GM18519 (cell line): ENCODE measurements at regions not wholly inside any gene's neighbourhood (a gene's known extent, or its start where the extent isn't known, plus 50 kb on each side); places are given as distances from the start of the nearest gene placed in this dataset.

Experiments
- ATAC-seq: cut with Tn5 transposase; IDR thresholded peaks from one replicate; pipeline ENCODE4 v1.9.1; 2021; ENCODE audit warnings: mild to moderate bottlenecking, moderate library complexity; ENCODE audit not compliant: unreplicated experiment, low FRiP score

DNA sequence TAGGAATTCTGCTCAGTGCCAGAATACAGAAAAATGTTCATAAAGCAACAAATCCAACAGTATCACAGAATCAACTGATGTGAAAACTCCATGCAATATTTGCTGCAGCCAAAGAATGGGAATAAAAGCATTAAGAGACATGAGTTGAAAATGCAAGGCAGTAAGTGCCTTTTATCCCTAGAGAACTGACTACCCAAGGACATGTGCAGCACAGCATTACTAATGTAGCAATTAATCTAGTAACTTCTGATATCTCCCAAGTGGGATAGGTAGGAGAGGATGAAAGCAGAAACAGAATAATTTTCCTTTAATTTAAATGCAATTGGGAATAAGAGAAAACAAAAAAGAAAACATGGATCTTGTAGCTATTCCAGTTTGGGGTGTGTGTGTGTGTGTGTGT, 497.5 kb upstream of the CBLB start:
- ATAC-seq: no peak

DNA sequence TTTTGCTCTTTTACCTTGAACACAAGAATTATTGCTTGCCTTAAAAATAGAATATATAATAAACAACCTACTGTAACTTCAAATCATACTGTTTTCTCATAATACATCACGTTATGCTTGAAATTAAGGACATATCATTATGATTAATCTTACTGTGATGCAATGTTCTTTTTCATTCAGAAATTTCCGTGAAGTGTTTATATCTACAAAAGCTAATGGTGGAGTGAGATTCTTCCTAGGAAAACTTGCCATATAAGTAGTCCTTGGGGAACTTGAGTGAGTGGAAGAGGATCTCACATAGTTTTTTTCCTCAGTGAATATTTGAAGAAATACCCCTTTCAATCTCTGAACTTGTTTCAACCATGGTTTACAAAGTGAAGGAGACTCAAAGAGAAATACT, 498.7 kb upstream of the CBLB start:
- no peak for ATAC-seq

DNA sequence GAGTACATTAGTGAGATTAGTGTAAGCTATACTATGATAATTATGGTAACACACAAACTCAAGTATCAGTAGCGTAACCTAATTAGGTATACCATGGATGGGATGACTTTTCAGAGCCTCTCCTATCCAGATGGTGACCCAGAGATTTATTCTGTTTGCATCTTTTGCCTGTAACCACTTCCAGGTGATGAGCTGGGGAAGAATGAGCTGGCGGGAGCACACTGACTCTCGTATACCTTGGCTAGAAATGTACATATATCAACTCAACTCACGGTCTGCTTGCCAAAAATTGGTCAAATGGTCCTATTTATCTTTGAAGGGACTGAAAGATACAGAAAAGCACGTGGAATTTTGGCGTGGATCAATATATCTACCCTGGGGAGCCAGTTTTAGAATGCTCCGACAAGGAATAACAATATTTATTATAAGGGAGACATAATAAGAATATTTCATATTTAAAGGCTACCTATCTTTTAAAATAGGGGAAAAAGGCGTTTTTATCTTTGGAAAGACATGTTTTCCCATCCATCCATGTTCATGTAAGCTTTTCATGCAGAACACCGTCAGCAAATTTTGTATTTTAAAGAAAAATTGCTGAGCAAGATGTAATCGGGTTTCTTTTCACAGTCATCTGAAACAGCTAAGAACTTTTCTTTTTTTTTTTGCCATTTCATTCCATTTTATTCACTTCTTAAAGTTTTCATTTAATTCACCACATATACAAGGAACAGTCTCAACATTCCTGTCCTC, 502.6 kb upstream of the CBLB start:
- no peak for ATAC-seq

DNA sequence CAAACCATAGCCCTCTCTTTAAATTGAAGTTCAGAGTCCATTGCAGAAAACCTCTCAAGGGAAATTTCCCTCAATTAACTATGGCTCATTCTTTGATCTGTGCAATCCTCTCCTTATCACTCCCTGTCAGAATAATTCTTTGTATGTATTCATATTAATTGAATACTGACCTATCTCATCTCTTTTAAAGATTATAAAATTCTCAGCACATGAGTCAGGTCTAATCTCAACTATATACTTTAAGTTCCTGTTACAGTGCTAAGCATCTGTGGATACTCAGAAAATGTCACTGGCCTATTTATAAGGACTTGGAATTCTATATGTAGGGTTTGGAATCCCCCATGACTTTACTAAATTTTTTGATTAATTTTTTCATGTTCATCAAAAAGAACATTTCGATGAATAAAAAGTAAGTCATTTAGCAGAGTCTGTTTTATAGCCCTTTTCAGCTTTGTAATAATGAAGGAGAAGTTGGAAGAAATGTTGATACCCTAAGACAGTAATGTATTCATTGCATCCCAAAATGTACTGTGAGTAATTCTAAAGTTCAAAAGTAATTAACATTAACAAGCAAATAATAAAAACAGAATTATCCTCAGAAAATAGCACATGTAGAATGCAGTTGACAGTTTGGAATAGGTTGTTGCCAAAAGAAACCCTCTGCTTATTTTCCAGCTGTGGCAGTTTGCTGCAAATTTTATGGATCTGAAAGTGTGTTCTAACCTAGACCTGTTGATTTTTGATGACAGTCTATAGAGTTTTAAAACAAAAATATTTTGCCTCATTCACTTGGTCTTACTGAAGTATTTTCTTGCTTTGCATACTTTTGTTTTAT, 503.4 kb upstream of the CBLB start:
- no peak for ATAC-seq

DNA sequence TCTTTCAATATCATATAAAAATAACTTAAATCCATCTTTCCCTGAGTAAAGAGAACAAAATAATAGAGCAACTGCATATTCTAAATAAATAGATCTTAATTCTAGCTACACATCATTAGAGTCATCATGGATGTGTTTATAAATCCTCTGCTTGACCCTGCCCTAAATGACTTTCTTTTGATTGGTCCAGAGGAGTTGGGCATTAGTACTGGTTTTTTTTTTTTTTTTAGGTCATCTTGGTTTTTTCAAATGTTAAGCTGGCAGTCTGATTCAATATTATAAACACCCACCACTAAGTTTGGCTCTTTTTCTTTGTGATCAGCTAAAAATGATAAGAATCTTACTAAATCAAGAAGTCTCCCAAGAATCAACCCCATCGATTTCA, 504.0 kb upstream of the CBLB start:
- no peak for ATAC-seq

DNA sequence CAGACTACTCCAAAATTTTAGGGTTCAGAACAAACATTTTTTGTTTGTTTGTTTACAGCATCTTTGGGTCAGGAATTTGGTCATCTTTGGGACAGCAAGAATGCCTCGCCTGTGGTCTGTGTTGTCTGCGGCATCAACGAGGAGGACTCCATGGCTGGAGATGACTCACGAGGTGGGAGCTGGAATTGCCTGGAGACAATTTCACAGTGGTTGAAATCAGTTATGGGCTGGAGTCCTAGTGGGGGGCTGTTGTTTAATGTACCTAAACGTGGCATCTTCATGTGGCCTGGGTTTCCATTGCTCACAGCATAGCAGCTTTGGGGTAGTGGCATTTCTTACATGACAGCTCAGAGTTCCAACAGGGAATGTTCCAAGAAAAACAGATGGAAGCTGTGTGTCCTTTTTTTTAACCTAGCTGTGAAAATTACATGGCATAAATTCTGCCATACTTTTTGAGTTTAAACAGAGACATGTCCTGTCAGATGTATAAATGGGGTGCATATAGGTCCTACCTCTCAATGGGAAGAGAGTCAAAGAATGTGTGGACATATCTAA, 507.3 kb upstream of the CBLB start:
- no peak for ATAC-seq

DNA sequence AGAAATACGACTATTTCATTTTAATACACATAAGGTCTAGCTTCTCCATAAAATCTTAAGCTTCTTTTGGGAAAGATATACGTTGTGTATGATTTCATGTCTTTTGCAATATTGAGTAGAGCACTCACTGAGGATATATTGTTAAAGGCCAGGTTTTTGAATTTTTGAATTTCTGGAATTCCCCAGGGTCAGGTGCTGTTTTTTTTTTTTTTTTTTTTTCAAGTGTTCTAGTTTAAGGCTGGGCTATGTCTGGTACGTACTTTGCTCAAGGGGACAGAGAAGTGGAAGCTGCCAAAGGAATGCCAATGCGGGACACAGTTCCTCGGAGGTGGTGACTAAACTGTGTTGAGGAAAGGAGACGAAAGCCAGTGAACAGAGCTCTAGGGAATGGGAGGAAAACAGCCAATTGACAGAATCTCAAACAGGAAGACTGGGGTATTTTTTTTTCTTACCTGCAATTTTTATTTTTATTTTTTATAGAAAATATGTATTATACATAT, 510.5 kb upstream of the CBLB start:
- ATAC-seq: no peak

DNA sequence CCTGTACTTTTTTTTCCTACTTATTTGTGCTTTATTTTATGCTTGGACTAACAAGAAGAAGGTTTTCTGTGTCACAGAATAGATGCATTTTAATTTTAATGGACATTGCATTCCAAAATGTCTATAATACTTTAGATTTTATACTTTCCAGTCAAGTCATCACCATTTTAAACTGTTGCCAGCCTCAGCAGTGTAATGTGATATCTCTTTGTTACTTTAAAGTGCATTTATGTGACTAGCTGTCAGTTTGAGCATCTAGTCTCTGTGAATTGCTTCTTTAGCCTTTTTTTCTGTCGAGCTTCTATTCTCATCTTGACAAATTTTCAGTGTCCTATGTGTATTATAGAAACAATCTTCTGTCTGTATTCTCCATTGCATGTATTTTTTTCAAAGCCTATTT, 511.4 kb upstream of the CBLB start:
- no peak for ATAC-seq

DNA sequence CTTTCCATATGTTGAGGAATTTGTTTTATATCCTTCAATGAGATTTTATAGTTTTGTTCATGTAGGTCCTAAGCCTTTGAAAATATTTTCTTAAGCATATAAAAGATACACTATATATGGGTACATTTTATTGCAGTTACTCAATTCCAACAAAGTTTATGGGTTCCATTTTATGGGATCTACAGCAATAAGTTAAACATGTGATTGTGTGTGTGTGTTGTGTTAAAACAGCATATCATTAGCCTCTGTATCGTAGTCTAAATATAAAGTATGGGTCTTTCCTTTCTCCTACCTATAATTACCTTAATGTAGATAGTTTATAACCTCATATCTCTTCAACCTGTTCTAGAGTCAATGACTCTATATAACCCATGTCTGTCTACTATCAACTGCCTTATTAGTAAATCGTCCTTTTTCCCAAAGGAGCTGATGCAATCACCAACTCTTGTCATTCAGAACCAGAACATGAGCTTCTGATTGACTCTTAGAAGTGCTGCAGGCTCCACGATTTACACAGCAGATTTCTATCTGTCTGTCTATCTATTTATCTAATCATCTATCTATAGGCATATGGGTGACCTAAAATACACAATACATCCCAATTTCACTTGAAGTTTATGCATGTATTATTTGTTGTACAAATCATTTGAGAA, 512.6 kb upstream of the CBLB start:
- no peak for ATAC-seq

DNA sequence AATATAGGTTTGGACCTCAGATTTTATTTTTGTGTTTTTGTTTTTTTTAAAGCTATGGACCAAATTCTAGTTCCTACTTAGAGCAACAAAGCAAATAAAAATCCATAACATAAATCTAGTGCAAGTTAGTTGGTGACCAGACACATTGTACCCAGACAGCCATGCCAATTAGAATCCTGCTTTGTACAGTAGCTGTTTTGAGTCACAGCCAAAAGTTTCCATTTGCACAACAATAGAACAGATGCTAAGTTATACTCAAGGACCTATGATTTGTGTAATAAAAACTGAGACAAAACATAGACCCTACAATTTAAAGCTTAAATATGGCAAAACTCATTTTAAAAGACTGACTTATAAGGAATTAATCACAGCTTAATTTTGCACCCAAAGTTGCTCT, 513.1 kb upstream of the CBLB start:
- no peak for ATAC-seq

DNA sequence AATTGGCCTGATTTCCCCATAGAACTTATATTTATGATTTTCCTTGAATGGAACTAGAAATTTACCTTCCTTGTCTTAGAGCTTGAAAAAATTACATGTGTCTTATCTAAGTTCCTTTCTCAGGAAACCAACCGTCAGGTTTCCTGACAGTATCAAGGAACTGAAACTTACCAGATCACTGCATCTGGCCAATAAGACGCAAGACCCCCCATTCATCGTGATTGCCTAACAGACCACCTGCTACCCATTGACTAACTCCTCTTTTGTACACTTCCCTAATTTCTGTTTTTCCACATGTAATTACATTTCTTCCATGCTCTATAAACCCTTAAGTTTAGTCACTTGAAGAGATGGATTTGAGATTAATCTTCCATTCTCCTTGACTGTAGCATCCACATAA, 517.2 kb upstream of the CBLB start:
- no peak for ATAC-seq

DNA sequence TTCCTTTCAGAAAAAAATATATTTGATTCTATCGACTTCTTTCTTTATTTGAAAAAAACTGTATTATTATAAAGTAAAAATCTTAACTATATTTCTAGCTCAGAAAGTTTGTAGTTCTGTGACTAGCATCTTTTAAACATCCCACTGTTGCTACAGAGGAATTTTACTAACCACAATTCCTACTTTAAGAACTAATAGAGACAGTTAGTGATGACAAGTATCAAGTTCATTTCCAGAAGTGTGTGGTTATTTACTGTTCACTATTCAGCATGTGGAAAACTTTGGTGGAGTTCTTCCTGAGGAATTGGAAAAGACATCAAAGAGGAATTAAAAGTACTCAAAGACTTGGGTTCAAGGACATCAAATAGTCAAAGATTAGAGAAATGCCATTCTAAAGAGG, 524.1 kb upstream of the CBLB start:
- ATAC-seq: no peak

DNA sequence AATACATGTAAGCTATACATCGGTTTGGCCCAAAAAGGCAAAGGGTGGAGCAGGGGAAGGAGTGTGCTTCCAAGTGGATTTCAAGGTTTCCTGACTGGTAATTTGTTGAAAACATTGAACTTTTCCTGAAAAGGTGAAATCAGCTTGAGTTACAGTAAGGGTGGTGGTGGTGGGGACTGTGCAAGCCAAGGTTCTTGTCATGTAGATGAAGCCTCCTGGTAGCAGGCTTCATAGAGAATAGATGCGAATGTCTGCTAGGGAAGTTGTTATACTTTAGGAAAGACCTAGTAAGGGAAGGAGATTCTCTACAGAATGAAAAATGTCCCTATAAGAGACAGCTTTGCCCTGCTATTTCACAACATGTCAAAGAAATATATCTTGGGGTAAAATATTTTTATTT, 528.2 kb upstream of the CBLB start:
- ATAC-seq: no peak

DNA sequence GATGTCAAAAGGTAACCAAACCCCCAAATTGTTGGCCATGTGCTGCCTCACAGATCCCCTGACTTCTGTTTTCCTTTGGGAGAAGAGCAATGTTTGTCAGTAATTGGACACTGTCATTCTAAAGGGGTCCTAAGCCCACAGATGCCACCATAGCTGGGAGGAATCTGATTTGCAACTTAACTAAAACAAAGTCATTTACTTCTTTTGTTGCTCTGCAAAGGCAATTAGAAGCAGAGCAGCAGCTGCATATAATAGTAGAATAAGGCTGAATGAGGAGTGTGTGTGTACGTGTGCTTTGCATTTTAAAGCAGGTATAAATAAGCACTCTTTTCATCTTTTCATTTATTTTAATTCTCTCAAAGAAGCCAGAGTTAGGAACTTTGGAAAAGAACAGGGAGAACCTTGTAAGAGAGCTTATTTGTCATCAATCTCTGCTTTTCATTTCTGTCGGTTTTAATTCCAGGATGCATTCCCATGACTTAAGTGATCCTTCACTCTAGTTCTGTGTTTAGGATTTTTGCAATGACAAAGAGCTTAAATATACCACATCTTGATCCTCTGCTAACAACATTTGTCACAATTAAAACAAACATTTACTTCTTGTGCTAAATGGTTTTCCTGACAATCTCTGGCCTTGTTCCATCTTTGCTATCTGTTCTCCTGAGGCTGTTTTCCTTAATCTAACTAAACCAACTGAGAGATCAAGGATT, 530.2 kb upstream of the CBLB start:
- ATAC-seq: no peak

DNA sequence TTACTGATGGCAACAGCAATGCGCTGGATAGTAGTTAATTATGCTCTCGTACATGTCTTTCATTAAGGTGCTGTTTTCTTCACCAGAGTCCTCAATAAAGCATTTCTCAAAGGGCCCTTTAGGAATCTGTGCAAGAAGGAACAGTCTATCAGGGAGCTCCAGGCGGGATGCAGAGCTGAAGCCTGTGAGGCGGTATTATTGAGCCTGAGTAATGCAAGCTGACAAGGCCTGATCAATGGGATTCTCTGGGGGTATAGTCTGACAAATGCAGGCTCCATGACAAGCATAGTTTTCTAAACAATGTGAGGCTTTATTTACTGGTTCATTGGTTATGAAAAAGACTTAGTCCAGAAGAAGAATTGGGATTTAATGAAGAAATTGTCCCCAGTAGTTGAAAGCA, 530.9 kb upstream of the CBLB start:
- ATAC-seq: no peak

DNA sequence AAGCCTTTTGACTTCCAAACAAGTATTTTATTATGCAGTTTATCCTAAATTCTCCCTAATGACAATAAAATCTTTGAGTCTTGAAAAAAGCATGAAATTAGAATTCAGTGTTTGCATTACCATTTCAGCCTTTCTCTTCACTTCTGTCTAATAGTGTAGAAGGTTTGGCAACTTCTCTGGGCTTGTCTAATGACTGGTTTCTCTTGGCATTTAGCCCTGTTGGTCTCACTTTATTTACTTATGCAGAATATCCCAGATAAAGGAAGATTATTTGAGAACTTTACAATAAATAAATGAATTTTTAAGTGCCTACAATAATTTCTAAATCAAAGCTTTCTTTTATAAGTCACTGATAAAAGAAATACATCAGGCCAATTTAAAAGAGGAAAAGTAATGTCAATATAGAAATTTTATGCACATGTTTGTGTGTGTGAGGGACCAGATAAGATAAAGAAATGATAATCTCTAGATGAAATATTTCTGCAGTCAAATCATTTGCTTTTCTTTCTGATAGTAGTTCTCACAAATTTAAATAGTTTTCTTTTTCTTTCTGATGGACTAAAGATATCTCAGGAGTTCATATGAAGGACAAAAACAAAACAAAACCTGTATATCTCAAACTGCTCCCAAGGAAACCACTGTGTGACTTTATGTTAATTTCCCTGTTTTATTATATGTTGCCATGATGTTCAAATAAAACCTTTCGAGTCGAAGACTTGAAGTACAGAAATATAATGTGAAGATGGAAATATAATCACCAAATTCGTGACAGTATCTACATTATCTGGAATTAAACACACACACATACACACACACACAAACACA, 533.1 kb upstream of the CBLB start:
- ATAC-seq: no peak

DNA sequence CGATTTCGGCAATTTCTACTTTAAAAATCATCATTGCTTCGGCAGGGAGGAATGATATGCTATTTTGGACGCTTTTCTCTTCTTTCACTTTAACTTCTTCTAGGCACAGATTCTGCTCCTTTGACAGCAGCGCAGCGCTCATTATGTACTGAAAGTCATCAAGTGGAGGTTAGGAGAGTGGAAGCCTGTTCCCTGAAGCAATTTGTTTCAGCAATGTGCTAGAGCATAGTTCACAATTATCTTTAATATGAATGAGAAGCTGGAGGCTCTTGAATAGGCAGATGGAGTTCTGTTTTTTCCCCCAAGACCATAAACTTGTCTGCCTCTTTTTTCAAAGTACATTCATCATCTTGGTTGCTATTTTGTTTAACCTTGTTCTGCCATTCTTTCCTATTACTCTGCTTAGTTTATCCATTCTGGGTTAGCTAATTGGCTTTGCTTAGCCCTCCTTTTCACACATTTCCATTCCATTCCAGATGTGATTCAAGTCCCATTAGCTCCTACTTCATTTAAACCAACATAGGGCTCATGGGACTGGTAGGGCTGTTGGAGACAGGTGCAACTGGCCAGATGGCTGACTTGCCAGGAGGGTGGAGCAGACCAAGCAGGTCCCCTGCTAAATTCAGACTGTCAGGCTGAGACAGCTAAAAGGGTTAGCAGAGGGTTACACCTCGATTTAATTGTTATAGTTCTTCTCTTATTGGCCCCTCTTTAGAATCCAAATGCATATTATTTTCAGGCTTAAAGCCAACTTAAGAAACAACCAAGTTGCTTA, 534.7 kb upstream of the CBLB start:
- no peak for ATAC-seq

DNA sequence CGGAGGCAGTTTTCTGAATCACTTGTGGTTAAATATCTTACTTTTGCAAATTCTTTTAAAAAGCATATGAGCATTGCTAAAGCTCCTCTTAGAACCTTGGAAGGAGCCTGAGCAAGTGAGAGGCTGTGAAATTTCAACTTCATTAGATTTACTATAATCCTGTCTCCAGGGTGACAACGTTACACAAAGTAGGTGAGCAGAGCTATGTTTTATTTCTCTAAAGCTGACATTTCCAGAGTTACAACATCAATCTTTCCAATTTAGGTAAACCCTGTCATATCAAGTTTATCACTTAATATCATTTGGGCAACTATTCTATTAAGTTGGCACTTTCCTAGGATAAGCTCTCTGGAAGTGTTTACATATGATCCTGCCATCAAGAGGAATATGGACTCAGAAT, 544.9 kb upstream of the CBLB start:
- ATAC-seq: no peak

DNA sequence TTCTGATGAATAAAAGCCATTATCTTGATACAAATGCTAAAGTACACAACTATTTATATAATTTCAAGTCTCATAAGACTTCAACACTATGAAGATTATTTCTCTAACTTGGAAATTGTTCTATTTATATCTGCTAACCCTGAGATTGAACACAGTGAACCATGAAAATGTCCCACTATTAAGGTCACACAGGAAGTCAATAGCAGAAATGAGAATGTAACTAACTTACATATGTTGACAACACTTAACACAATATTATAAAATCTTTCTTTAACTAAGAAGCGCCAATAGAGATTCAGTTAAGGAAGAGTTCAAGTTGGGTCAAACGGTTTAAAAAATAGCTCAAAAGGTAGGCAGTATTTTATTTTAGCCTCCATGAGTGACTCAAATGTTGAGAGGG, 551.8 kb upstream of the CBLB start:
- ATAC-seq: no peak
